B cell (primary cell): ENCODE measurements at regions not wholly inside any gene's neighbourhood (a gene's known extent, or its start where the extent isn't known, plus 50 kb on each side); places are given as distances from the start of the nearest gene placed in this dataset.

Experiments used
- ATAC-seq: fragments of 200-7000 bp; cut with Tn5 transposase; one replicate; pipeline ENCODE4 v1.10.0; 2021; ENCODE audit warnings: low read depth, mild to moderate bottlenecking, moderate number of reproducible peaks, moderate library complexity
- CTCF ChIA-PET: fragments of 350-600 bp; sonication (Branson Sonifier 250); formaldehyde crosslinking; loops from one replicate; lab custom pipeline; 2021; ENCODE audit warnings: antibody characterized with exemption, inconsistent platforms; lab: Charles Lee
- POLR2A ChIA-PET: fragments of 350-600 bp; sonication (Branson Sonifier 250); formaldehyde crosslinking; loops from one replicate; lab custom pipeline; 2021; ENCODE audit warnings: antibody characterized with exemption; lab: Charles Lee
- DNase-seq: peaks from one replicate; pipeline ENCODE4 v3.0.0; 2013
- H2AFZ ChIP-seq: 2 replicates; pipeline ENCODE4 v1.6.1; 2012; ENCODE audit warnings: mild to moderate bottlenecking, low read depth, low read length; ENCODE audit not compliant: insufficient read depth, poor library complexity, severe bottlenecking
- H3K27ac ChIP-seq, 2 donors: 1 replicate in 1 of 2; 2 replicates in 1 of 2; pipeline ENCODE4 v1.5.1; 2012 to 2013; ENCODE audit warnings: low read length in 2 of 2, mild to moderate bottlenecking in 2 of 2, moderate library complexity in 1 of 2
- H3K27me3 ChIP-seq, 4 experiments: fragments of 200-600 bp in 1 of 4; sonication (generic) in 1 of 4; replicated peaks in 1 of 4; 1 replicate in 2 of 4; 2 replicates in 2 of 4; pipeline versions ENCODE4 v1.6.1 to v1.7.0; 2013 to 2016; ENCODE audit warnings: low read length in 3 of 4, mild to moderate bottlenecking in 2 of 4, mixed read lengths in 1 of 4, moderate library complexity in 1 of 4; ENCODE audit not compliant: insufficient read depth in 4 of 4, control insufficient read depth in 3 of 4; ENCODE audit errors: control extremely low read depth in 1 of 4
- H3K36me3 ChIP-seq, 2 experiments: replicated peaks in 1 of 2; 1 replicate in 1 of 2; 2 replicates in 1 of 2; pipeline versions ENCODE4 v1.6.1 to v1.7.1; 2013; ENCODE audit warnings: low read length in 1 of 2; ENCODE audit not compliant: insufficient read depth in 2 of 2, control insufficient read depth in 1 of 2; ENCODE audit errors: control extremely low read depth in 1 of 2, extremely low read depth in 1 of 2
- H3K4me1 ChIP-seq, 2 donors: fragments of 200-600 bp in 1 of 2; sonication (generic) in 1 of 2; 1 replicate in 1 of 2; 2 replicates in 1 of 2; pipeline versions ENCODE4 v1.5.1 to v1.6.1; 2013 to 2017; ENCODE audit warnings: low read length in 2 of 2; ENCODE audit not compliant: control insufficient read depth in 2 of 2, insufficient read depth in 2 of 2
- H3K4me2 ChIP-seq: replicated peaks from 2 replicates; pipeline ENCODE3; 2012; ENCODE audit warnings: mild to moderate bottlenecking, low read depth, low read length; ENCODE audit not compliant: poor library complexity, severe bottlenecking
- H3K4me3 ChIP-seq, 5 experiments: fragments of 200-600 bp in 1 of 5; sonication (generic) in 1 of 5; 1 replicate in 3 of 5; 2 replicates in 2 of 5; pipeline versions ENCODE4 v1.5.1 to v1.7.0; 2011 to 2016; ENCODE audit warnings: low read length in 4 of 5, mild to moderate bottlenecking in 4 of 5, low read depth in 2 of 5, control low read depth in 1 of 5, moderate library complexity in 1 of 5; ENCODE audit not compliant: insufficient read depth in 1 of 5; ENCODE audit errors: control extremely low read depth in 1 of 5, extremely low read depth in 1 of 5
- H3K79me2 ChIP-seq: fragments of 200-600 bp; sonication (generic); one replicate; pipeline ENCODE4 v1.6.0; 2016; ENCODE audit warnings: low read length; ENCODE audit not compliant: control insufficient read depth, insufficient read depth
- H3K9ac ChIP-seq: fragments of 200-600 bp; sonication (generic); 2 replicates; pipeline ENCODE4 v1.6.1; 2017; ENCODE audit warnings: mild to moderate bottlenecking, low read length, moderate library complexity
- H3K9me3 ChIP-seq, 3 donors: one replicate each; pipeline versions ENCODE4 v1.6.1 to v1.7.1; 2013; ENCODE audit warnings: low read length in 2 of 3; ENCODE audit not compliant: control insufficient read depth in 2 of 3, insufficient read depth in 1 of 3; ENCODE audit errors: control extremely low read depth in 1 of 3
- H4K20me1 ChIP-seq: 2 replicates; pipeline ENCODE4 v1.6.0; 2012; ENCODE audit warnings: mild to moderate bottlenecking, low read length; ENCODE audit not compliant: insufficient read depth, control insufficient read depth, poor library complexity, severe bottlenecking
- H3K27ac Mint-ChIP-seq: one replicate; pipeline ENCODE4 v1.8.0; 2021; ENCODE audit warnings: mixed read lengths
- H3K27me3 Mint-ChIP-seq: one replicate; pipeline ENCODE4 v1.8.0; 2021; ENCODE audit warnings: mixed read lengths
- H3K4me1 Mint-ChIP-seq: one replicate; pipeline ENCODE4 v1.8.0; 2021; ENCODE audit warnings: mixed read lengths
- H3K4me3 Mint-ChIP-seq: one replicate; pipeline ENCODE4 v1.8.0; 2021; ENCODE audit warnings: mixed read lengths
- H3K9me3 Mint-ChIP-seq: one replicate; pipeline ENCODE4 v1.8.0; 2022; ENCODE audit warnings: mixed read lengths; ENCODE audit not compliant: insufficient read depth
- EZH2 ChIP-seq: IDR thresholded peaks from 2 replicates; pipeline ENCODE4 v1.6.1; 2012; ENCODE audit warnings: borderline replicate concordance, low read depth, mild to moderate bottlenecking, moderate library complexity, low read length; ENCODE audit not compliant: insufficient read depth, poor library complexity, severe bottlenecking
- WGBS: methylation state at CpG from one replicate; pipeline ENCODE4 v1.1.5; 2013; ENCODE audit warnings: missing lambda C conversion rate; ENCODE audit not compliant: insufficient coverage; 5-methylcytosine and 5-hydroxymethylcytosine counted together
- intact Hi-C: fragments of 100-400 bp; cut with micrococcal nuclease; formaldehyde crosslinking; loops from one replicate; pipeline ENCODE4 v1.10.0; 2022
- TF ChIP-seq, protein P1 (sequence below): fragments of 200-600 bp; IDR thresholded peaks from one replicate; pipeline ENCODE4 v1.8.0; 2022; ENCODE audit warnings: antibody characterized with exemption, mild to moderate bottlenecking

- Histone ChIP-seq H3K9ac (no peak overlapping the region), H3K36me3 (no peaks in the 10 kb centered on the region), H3K4me1 (no peaks in the 10 kb centered on the region), H2AFZ (no peak overlapping the region), H3K27ac (no peak overlapping the region), H3K4me2 (no peak overlapping the region), H3K79me2 (no peaks in the 10 kb centered on the region), H3K9me3 (peaks cover 0 to 3% (median 0%) of the 10 kb centered on the region in 3 donors), H4K20me1 (no peaks in the 10 kb centered on the region), H3K4me3 (no peak overlapping the region), H3K27me3 (no peaks in the 10 kb centered on the region)
- DNase-seq (no peak), ATAC-seq (no peak)
- ChIA-PET POLR2A (no interaction called here), CTCF (no interaction called here)
- H3K4me3 Mint-ChIP-seq = no peak overlapping the region
- 100% methylated on average over 1 of the region's 3 CpGs for WGBS
- peaks cover 8% of the 10 kb centered on the region for H3K9me3 Mint-ChIP-seq
- no peaks in the 10 kb centered on the region for H3K27me3 Mint-ChIP-seq
- H3K4me1 Mint-ChIP-seq = no peaks in the 10 kb centered on the region
- TF ChIP-seq, protein P1, sequence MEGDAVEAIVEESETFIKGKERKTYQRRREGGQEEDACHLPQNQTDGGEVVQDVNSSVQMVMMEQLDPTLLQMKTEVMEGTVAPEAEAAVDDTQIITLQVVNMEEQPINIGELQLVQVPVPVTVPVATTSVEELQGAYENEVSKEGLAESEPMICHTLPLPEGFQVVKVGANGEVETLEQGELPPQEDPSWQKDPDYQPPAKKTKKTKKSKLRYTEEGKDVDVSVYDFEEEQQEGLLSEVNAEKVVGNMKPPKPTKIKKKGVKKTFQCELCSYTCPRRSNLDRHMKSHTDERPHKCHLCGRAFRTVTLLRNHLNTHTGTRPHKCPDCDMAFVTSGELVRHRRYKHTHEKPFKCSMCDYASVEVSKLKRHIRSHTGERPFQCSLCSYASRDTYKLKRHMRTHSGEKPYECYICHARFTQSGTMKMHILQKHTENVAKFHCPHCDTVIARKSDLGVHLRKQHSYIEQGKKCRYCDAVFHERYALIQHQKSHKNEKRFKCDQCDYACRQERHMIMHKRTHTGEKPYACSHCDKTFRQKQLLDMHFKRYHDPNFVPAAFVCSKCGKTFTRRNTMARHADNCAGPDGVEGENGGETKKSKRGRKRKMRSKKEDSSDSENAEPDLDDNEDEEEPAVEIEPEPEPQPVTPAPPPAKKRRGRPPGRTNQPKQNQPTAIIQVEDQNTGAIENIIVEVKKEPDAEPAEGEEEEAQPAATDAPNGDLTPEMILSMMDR = no peak
- no peak for TF ChIP-seq EZH2
- no peak overlapping the region for H3K27ac Mint-ChIP-seq
- intact Hi-C loops = no loop called here
Observed at GRCh38 chr7:53756946-53757345, 721.5 kb downstream of the POM121L12 start.

DNA sequence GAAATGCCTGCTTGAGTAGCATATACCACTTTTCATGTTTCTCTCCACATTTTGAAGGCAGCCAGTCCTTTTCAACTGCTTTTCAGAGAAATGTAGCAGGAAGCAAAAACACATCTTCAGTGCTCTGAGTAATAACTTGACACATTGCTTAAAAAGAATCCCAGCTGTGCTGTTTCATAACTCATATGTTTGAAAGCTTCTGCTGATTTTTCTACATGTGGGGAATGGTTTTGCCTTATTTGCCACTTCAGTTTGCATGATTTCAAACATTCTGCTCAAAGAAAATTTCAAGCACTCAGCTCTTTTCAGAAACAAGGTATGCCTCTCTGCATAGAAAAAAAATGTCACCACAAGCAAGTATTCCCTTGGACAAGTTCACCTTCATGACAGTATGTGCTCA lies 732.8 kb downstream of the POM121L12 start:
- no peaks in the 10 kb centered on the region for H3K36me3 ChIP-seq
- ATAC-seq (no peak), DNase-seq (no peak)
- TF ChIP-seq, protein P1 = no peak
- TF ChIP-seq EZH2 = no peak
- Mint-ChIP-seq H3K4me1 (no peaks in the 10 kb centered on the region), H3K4me3 (no peak overlapping the region), H3K27me3 (no peaks in the 10 kb centered on the region), H3K9me3 (peaks cover 13% of the 10 kb centered on the region), H3K27ac (no peak overlapping the region)
- H3K4me2 ChIP-seq = no peak overlapping the region
- no peak overlapping the region for H2AFZ ChIP-seq
- H3K9ac ChIP-seq = no peak overlapping the region
- no peaks in the 10 kb centered on the region for H3K4me1 ChIP-seq
- H4K20me1 ChIP-seq = no peaks in the 10 kb centered on the region
- H3K27me3 ChIP-seq = no peaks in the 10 kb centered on the region
- no peaks in the 10 kb centered on the region for H3K79me2 ChIP-seq
- POLR2A ChIA-PET = no interaction called here
- CTCF ChIA-PET = no interaction called here
- intact Hi-C loops = no loop called here
- no peak overlapping the region for H3K27ac ChIP-seq
- peaks cover 0 to 9% (median 2%) of the 10 kb centered on the region in 3 donors for H3K9me3 ChIP-seq
- H3K4me3 ChIP-seq = no peak overlapping the region
